Lung (tissue), 11 donors: ENCODE measurements at regions not wholly inside any gene's neighbourhood (a gene's known extent, or its start where the extent isn't known, plus 50 kb on each side); places are given as distances from the start of the nearest gene placed in this dataset.

Experiments used
- ATAC-seq: fragments of 200-7000 bp; cut with Tn5 transposase; one replicate; pipeline ENCODE4 v1.9.1; 2020; ENCODE audit warnings: moderate number of reproducible peaks; ENCODE audit not compliant: insufficient read depth, low FRiP score
- DNase-seq, 3 donors: peaks; one replicate each; pipeline ENCODE4 v3.0.0-alpha.2; 2013 to 2017
- H3K27ac ChIP-seq, 2 donors: one replicate each; pipeline ENCODE4 v1.5.1; 2013; ENCODE audit warnings: mild to moderate bottlenecking in 2 of 2, moderate library complexity in 2 of 2, control low read depth in 1 of 2, inconsistent platforms in 1 of 2, low read depth in 1 of 2, low read length in 1 of 2
- H3K27me3 ChIP-seq, 3 donors: one replicate each; pipeline ENCODE4 v1.5.1; 2013; ENCODE audit warnings: low read length in 2 of 3; ENCODE audit not compliant: control insufficient read depth in 3 of 3, insufficient read depth in 3 of 3
- H3K36me3 ChIP-seq, 4 donors: one replicate each; pipeline ENCODE4 v1.5.1; 2013; ENCODE audit warnings: low read length in 4 of 4, mild to moderate bottlenecking in 1 of 4, moderate library complexity in 1 of 4; ENCODE audit not compliant: control insufficient read depth in 4 of 4, insufficient read depth in 4 of 4
- H3K4me1 ChIP-seq, 5 donors: one replicate each; pipeline ENCODE4 v1.5.1; 2013; ENCODE audit warnings: low read length in 5 of 5, mild to moderate bottlenecking in 2 of 5, moderate library complexity in 1 of 5; ENCODE audit not compliant: control insufficient read depth in 5 of 5, insufficient read depth in 5 of 5
- H3K4me3 ChIP-seq: one replicate; pipeline ENCODE4 v1.5.1; 2013; ENCODE audit warnings: mild to moderate bottlenecking, control low read depth, moderate library complexity
- H3K9ac ChIP-seq, 2 donors: one replicate each; pipeline ENCODE4 v1.5.1; 2013; ENCODE audit warnings: low read length in 2 of 2, control low read depth in 1 of 2; ENCODE audit not compliant: insufficient read depth in 1 of 2
- H3K9me3 ChIP-seq, 4 donors: one replicate each; pipeline ENCODE4 v1.5.1; 2013; ENCODE audit warnings: low read length in 3 of 4, mild to moderate bottlenecking in 1 of 4, moderate library complexity in 1 of 4; ENCODE audit not compliant: control insufficient read depth in 4 of 4, insufficient read depth in 3 of 4
- CTCF ChIP-seq: IDR thresholded peaks from 2 replicates; pipeline ENCODE4 v1.5.1; 2012; ENCODE audit warnings: mild to moderate bottlenecking; ENCODE audit errors: control extremely low read depth, extremely low read depth
- WGBS, 2 donors: extraction: QIAGEN DNeasy Blood & Tissue Kit; methylation state at CpG; one replicate each; pipeline ENCODE4 v1.1.7; 2013; 5-methylcytosine and 5-hydroxymethylcytosine counted together
- donor health status: control.
- donor health status: control.
- donor health status: Bipolar disorder and iron deficiency.
- donor health status: healthy.
- donor health status: DM: yes; HTN: yes; CAD: no.

- Histone ChIP-seq H3K4me1 (no peaks in the 10 kb centered on the region), H3K27me3 (no peaks in the 10 kb centered on the region), H3K27ac (no peak overlapping the region), H3K9me3 (no peaks in the 10 kb centered on the region), H3K36me3 (no peaks in the 10 kb centered on the region), H3K9ac (no peak overlapping the region), H3K4me3 (no peak overlapping the region)
- DNase-seq (no peak), ATAC-seq (no peak)
- 86 to 92% methylated on average over 4 of the region's 4 CpGs for WGBS, 2 donors
- TF ChIP-seq CTCF: no peak
Measured at GRCh38 chr2:7594211-7594610, 677.0 kb downstream of the RNF144A start.

GRCh38 chr2:7595206-7595605 is 678.0 kb downstream of the RNF144A start:
- no peaks in the 10 kb centered on the region for H3K9me3 ChIP-seq
- WGBS, 2 donors: 85 to 93% methylated on average over 3 of the region's 3 CpGs
- H3K9ac ChIP-seq: no peak overlapping the region
- H3K4me1 ChIP-seq: no peaks in the 10 kb centered on the region
- H3K27me3 ChIP-seq: no peaks in the 10 kb centered on the region
- H3K27ac ChIP-seq: no peak overlapping the region
- DNase-seq (no peak), ATAC-seq (no peak)
- no peak for TF ChIP-seq CTCF
- H3K4me3 ChIP-seq: no peak overlapping the region
- H3K36me3 ChIP-seq: no peaks in the 10 kb centered on the region

- no peaks in the 10 kb centered on the region for H3K36me3 ChIP-seq
- no peaks in the 10 kb centered on the region for H3K4me1 ChIP-seq
- H3K27me3 ChIP-seq: no peaks in the 10 kb centered on the region
- no peak for TF ChIP-seq CTCF
- H3K27ac ChIP-seq: no peak overlapping the region
- DNase-seq: no peak
- ATAC-seq: no peak
- WGBS, 2 donors: 86 to 97% methylated on average over 3 of the region's 3 CpGs
- no peak overlapping the region for H3K4me3 ChIP-seq
- no peak overlapping the region for H3K9ac ChIP-seq
- no peaks in the 10 kb centered on the region for H3K9me3 ChIP-seq
Measured at GRCh38 chr2:7598402-7598801, 681.2 kb downstream of the RNF144A start.
